ENCODE measurements at regions not wholly inside any gene's neighbourhood (a gene's known extent, or its start where the extent isn't known, plus 50 kb on each side); places are given as distances from the start of the nearest gene placed in this dataset.

DNA sequence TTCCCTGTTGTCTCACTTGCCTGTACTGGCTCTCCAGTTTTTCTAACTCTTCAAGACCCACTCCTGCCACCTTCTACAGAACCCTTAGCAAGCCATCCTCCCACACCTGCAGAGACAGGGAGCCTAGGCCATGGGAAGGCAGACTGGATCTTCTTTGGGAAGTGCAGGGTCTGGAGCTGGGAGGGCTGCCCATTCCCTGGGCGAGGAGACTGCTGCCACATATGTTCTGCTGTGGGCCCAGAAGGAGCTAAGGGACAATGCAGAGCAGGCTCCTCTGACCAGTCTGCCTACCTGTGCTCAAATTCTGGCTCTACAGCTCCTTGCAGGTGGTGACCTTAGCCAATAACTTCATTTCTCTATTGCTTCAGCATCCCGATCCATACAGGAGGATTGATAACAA, 152.1 kb upstream of the CELF4 start:
- TF ChIP-seq, protein P1, sequence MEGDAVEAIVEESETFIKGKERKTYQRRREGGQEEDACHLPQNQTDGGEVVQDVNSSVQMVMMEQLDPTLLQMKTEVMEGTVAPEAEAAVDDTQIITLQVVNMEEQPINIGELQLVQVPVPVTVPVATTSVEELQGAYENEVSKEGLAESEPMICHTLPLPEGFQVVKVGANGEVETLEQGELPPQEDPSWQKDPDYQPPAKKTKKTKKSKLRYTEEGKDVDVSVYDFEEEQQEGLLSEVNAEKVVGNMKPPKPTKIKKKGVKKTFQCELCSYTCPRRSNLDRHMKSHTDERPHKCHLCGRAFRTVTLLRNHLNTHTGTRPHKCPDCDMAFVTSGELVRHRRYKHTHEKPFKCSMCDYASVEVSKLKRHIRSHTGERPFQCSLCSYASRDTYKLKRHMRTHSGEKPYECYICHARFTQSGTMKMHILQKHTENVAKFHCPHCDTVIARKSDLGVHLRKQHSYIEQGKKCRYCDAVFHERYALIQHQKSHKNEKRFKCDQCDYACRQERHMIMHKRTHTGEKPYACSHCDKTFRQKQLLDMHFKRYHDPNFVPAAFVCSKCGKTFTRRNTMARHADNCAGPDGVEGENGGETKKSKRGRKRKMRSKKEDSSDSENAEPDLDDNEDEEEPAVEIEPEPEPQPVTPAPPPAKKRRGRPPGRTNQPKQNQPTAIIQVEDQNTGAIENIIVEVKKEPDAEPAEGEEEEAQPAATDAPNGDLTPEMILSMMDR (IDR thresholded peaks at IDR 0.05): no peak
- TF ChIP-seq POLR2A (IDR thresholded peaks at IDR 0.05): no peak
- TF ChIP-seq EP300 (IDR thresholded peaks at IDR 0.05): no peak

All from sigmoid colon (tissue), 4 donors.